ENCODE measurements at regions not wholly inside any gene's neighbourhood (a gene's known extent, or its start where the extent isn't known, plus 50 kb on each side); places are given as distances from the start of the nearest gene placed in this dataset.

DNA sequence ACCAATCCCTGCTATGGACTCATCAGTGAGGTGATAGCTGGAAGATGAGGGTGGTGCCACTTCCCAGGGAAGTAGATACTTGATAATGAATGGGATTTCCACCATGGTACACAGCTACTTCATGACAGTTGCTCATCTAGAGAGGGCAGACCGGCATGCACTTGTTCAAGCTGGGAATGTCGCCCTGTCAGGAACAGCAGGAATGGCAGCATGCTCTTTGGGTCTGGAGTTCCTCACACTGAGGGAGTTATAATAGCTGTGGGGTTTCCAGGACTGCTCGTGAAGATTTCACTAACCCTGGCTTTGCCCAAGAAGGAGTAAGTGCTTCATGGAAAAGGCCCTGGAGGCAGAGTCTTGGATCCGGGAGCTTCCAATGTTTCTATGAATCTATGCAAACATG is 129.2 kb downstream of the PSMG1 start:
- no peak for DNase-seq (ENCODE audit: low read depth)

DNA sequence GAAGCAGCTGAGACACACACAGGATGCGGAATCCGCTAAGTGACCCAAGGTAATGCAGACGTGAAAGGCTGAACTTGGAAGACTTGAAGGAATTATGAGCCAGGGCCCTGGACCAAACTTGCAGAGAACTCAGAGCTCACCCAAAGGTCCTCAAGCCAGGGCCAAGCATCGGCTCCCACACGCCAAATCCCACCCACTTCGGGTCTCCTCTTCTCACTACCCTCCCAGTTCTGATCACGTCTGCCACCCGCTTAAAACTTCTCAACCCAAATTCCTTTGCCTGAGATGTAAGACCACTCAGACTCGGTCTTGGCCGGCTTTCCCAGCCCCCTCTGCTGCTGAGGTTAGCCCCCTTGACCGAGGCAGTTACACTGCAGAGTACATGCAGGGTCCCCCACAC is 130.1 kb downstream of the PSMG1 start:
- DNase-seq (ENCODE audit: low read depth) = no peak

DNA sequence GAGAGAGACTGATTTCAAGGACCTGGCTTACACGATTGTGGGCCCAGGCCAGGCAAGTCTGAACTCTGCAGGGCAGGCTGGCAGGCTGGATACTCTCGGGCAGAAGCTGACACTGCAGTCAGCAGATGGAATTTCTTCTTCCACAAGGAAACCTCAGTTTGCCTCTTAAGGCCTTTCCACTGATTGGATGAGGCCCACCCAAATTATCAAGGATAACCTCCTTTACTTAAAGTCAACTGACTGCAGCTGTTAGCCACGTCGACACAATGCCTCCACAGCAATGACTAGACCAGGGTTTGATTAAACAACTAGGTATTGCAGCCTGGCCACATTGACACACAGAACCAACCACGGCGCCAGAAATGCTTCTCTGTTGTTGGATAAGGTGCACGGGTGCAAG is 130.5 kb downstream of the PSMG1 start:
- no peak for DNase-seq (ENCODE audit: low read depth)

DNA sequence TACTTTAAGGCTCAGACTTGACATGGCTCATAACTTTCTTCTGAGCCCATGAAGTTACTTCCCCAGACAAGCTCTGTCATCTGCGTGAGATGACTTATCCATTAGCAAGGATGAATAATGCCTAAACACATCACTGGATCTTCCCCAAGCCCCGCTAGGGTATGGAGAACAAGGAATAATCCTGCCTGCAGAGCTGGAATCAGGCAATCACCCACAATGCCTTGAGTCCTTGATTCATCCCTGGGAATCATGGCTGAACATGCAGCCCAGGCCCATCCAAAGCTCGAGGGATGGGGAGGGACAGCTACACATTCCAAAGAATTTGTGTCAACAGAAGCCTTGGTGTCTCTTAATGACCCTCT is 131.7 kb downstream of the PSMG1 start:
- DNase-seq (ENCODE audit: low read depth) = peak; percentile 75

DNA sequence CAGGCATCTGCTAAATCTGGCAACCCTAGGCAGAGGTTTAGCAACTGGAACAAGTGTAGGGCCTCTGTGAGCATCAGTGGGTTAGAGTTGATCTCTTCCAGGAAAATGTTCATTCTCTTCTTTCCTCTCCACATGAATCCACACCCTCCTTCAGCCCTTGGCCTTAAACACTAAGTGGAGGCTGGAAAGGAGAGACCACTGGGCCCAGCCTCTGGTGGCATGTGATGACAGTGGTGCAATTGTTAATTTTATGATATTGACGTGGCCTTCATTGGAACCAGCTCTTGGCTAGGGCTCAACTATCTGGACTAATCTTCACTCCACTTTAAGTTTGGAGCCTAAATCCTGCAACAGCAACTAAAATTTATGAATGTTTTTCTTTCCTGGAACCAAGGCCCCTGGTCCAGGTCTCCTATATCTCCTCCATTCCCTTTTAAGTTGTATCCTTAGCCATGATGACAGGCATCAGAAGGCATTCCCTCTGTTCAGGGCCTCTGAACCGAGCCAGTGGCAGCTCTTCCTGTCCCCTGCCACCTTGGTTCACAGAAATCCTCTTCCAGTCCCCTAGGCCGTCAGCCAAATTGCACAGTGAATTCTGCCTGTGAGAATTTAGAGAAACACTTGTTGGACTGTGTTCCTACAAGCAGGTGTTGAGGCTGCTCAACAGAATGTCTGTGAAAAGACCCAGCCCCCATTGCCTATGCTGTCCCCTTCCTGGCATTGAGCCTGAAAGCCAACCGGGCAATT is 132.2 kb downstream of the PSMG1 start:
- DNase-seq (ENCODE audit: low read depth) = no peak

DNA sequence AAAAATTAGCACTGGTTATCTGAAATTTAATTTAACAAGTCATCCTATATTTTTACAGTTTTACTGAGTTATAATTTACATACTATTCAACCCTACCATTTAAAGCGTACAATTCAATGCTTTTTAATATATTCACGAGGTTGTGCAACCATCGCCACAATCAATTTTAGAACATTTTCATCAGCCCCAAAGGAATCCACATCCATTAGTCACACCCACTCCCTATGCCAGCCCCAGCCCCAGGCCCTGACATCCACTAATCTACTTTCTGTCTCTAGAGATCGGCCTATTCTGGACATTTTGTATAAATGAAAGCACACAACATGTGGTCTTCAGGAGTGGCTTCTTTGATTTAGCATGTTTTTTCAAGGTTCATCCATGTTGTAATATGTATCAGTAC is 134.7 kb downstream of the PSMG1 start:
- DNase-seq (ENCODE audit: low read depth) = no peak

DNA sequence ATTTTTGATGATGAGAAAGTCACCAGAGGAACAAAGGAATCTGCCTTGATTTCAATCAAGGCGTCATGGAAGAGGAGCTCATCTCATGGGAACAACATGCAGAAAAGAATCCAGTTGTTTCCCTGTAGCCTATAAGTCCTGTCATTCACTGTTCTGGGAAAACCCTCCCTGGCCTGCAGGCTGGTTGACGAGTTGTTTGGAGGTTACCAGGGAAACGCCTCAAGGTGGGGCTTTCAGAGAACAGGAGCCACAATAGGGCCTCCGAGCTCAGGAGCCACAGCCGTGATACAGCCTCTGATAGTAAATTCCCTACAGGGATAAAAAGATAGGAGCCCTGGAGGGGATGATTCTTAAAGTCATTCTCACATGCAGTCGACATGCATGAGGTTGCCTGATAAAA is 135.2 kb downstream of the PSMG1 start:
- no peak for DNase-seq (ENCODE audit: low read depth)

DNA sequence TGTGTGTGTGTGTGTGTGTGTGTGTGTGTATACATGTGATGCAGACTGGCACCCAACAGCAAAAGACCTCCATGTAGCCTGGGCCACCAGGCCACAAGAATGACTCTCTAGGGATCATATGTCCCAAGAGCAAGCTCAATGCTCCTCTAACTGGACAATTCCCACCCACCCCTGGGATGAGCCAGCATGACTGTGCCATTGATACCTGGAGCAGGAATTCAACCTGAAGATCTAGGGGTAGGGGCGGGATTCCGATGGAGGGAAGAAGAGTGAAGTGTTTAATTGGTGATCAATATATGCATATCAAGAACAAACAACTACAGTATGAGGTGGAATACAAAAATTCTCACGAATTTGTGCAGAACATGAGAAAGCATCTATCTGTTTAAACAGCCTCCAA is 136.2 kb downstream of the PSMG1 start:
- no peak for DNase-seq (ENCODE audit: low read depth)

DNA sequence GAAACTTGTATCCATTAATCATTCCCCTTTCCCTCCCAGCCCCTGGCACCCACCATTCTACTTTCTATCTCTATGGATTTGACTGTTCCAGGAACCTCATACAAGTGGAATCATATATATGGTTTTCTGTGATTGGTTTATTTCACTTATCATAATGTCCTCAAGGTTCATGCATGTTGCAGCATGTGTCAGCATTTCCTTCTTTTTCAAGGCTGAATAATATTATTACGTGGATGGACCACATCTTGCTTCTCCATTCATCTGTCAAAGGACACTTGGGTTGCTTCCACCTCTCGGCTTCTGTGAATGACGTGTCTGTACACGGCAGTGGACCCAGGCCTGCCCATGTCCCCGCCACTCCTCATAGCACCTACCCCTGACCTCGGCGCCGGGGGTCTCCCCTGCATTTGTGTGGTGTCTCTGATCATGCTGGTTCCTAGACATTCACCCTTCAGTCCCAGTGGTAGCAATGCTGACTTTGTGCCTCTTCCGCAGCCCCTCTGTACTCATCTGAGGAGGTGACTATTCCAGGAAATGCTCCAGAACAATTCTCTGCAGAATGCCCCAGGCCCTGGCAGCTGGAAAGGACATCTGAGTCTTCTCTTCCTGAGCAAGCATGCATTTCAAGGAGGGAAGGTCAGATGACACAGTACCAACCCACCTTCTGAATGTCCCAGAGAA is 136.9 kb downstream of the PSMG1 start:
- DNase-seq (ENCODE audit: low read depth) = no peak

DNA sequence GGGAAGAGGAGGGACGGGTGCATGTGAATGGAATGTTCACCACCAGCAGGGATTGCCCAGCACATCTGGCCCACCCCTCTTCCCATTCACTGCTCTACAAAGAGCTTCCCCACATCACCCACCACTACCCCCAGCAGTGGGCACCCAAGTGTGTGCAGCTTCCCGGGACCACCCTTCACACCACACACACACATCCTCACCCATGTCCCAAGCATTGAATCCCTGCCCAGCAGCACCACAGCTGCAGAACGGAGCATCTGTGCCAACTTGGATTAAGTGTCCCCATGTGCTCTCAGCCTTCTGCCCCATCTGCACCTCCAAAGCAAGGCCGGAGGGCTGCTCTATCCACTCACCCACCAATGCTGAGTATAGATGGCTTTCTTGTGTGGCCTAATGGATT is 141.4 kb downstream of the PSMG1 start:
- DNase-seq (ENCODE audit: low read depth) = no peak

DNA sequence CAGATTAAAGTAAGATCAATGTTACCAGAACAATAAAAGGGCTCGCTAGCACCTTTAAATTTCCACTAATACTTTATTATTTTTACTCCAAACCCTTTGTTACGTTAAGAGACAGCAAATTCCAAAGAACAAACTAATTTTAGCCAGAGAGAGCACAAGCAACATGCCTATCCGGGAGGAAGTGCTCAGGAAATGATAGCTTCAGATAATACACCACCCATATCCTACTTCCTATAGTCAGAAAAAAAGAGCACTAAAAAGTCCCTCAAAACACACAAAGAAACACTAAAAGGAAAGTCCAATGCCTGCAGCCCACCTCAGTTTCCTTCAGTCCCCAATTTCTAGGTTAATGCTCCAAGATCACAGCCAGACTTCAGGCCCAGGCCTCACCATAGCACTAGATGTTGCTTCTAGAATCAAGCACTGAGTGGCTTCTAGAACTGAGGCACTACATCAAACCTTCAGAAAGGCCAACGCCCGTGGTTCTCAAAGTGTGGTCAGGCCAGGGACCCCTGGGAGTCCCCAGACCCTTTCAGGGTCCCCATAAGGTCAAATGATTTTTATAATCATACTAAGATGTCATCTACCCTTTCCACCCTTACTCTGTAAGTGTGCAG is 142.6 kb downstream of the PSMG1 start:
- DNase-seq (ENCODE audit: low read depth) = no peak

DNA sequence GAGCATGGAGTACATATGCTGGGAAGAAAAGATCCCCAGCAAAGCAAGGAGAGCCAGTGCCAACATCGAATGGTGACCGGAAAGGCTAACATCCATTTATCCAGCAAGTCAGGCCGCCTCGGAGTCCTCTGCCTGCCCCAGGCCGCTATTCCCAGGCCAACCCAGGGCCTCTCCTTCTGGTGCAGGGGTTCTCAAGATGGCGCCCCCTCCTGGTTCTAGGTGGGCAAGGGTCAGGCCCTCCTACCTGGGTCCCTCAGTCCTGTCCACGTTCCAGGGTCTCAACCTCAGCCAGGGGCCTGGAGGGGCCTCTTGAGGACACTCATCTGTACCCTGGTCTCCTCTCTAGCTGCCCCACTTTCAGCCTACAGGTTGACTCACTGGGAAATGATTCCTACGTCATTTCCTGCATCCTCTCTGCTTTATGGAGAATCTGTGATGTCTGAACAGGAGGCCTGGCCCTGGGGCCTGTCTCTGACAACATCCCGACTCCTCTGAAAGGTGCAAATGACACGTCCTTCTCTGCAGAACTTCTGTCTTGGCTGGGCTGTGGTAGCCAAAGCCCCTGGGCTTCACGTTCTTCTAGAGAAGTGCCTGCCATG is 145.3 kb downstream of the PSMG1 start:
- no peak for DNase-seq (ENCODE audit: low read depth)

DNA sequence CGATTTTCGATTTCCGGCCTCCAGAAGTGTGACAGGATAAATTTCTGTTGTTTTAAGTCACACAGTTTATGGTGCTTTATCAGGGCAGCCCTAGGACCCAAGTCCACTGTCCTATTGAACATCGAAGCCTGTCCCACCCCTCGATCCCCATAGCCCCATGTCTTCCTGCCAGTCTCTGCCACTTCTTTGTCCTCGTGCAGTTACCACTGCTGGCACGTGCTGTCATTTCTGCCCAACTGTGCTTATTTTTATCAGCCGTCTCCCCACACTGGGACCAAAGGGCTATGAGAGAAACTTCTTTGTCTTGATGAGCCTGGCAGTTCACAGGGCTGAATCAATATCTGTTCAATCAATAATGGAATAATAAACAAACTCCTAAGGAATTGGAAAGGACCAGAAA is 146.7 kb downstream of the PSMG1 start:
- DNase-seq (ENCODE audit: low read depth) = no peak

DNA sequence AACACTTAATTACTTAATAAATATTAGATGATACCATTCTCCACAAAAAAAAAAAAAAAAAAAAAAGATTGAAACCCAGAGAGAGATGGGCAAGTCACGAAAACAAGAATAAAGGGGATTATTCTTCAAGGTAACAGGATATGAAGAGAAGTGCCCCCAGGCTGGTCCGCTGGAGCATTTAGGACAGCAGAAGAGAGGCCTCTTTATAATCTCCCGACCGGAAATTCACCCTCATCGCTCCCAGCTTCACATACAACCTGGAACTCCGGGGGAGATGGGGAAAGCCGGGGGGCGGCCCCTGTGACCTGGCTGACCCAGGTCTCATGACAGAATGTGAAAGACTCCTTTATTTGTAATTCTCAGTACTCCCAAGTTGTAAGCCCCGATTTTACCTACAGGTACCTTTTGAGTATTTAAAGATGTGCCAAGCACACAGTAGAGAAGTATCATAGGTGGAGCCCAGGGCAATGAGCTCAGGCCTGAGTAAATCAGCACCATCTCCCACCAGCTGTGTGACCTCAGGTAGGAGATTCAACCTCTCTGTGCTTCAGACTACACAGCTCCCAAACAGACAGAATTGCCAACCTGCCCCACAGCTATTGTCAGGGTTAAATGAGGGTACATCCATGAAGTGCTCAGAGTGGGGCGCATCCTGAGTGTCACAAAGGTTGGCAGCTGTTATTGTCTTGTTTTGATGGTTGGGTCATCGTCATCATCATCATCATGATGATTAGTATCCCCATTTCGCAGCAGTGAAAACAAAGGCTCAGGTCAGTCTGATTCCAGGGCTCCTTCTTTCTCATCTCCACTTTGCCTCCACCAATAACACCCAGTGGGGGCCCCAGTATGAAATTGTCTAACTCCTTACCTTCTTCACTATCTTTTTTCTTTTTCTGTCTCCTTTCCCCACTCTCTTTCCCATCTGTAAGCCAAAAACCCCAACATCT is 148.4 kb downstream of the PSMG1 start:
- DNase-seq (ENCODE audit: low read depth) = no peak

DNA sequence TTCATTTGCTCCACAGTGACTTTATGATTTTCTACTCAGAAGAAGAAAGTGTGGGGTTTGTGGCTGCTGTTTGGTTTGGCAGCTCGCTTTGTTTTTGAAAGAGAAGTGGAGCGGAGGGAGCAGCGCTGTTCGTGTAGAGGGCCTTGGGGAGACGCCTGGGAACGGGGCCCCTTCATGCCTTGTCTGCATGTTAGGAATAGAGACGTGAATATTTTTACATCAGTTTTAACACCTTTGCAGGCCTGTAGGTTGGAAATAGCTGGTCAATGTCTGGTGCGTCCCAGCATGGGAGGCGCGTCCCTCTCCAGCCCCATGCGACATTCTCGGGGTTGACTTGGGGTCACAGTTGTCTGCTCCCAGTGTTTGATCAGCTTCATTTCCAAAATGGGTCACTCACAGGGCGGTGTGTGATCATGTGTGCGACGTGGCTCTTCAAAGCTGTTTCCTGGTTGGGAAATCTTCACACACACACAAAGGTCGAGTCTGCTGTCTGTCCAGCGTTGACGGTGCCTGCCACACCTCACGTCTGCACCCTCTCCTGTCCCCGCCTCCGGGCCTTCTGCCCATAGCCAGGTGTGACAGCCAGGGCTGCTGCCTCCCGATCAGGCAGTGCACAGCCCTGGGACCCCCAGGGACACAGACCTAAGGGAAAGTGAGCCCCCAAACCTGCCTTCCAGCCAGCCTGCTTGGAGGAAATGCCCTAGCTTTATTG is 149.2 kb downstream of the PSMG1 start:
- no peak for DNase-seq (ENCODE audit: low read depth)

DNA sequence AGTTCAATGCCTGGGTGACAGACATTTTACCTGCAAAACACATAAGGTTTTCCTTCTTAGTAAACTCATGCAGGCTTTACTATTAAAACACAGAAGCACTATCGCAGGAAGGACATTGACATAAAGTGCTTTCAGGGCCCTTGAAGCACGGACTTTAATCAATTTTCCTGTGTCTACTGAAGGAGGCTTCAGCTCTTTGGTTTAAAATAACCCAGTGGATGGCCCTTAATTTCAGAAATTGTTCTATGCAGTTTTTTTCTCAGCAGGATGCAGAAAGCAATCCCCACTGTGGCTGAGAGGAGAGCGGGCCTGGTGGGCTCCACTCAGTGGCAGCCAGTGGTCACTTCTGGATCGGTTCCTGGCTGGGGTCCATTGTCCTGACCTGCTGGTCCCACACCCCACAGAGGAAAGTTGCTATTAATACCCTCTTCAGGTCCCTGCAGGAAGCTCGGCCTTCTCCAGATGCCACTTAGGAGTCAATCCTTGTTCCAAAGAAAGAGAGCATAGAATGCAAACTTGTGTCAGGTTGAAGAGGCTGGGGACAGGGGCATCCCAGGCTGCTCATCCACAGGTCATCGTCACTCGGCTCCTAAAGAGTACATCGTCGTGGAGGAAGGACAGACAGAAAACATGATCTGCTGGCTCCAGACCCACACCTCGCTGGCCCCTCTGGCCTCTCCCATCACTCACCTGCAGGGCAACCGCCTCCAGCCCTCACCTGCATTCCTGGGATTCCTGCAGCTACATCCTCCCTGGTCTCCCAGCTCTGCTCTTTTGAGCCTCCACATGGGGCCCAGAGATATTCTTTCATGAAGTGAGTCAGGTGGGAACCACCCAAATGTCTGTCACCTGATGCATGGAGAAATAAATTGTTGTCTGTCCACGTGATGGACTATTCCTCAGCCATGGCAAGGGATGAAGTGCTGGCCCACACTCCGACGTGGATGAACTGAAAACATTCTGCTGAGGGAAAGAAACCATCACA is 153.1 kb downstream of the PSMG1 start:
- DNase-seq (ENCODE audit: low read depth) = no peak

DNA sequence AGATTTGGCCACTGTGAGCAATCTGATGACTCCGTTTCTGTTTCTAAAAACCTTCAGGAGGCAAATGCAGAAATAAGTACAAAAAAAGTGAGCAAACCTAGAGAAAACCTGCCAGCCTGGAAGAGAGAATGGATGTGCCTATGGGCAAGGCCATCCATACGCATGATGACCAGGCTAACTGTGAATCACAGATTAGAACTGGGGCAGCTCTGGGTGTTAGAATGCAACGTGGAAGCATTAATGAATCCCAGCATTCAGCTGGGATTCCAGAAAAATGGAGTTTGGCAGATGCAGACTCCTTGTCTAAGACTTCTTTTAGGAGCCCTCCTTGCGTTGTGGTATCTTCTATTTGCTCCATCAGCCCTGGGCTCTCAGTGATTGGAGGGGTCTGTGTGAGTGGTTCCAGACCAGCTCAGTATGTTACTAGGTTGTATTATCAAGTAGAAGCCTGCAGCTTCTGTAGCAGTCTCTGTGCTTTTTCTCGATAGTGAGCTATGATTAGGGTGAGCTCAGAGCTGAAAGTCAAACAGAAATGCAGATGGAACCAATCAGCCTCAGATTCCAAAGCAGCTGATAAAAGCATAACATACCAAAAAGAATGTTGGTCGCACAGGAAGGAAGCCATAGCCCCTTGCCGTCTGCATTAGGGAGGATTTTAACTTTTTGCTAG is 154.0 kb downstream of the PSMG1 start:
- no peak for DNase-seq (ENCODE audit: low read depth)

DNA sequence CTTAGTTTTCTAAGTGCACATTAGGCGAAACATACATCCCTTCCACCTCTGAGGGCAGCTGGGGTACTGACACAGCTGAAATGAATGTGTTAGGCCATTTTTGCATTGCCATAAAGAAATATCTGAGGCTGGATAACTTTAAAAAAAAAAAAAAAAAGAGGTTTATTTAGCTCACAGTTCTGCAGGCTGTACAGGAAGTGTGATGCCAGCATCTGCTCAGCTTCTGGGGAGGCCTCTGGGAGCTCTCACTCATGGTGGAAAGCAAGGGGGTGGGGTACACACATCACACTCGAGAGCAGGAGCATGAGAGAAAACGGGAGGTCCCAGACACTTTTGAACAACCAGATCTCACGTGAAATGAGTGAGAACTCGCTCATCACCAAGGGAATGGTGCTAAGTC is 158.1 kb downstream of the PSMG1 start:
- no peak for DNase-seq (ENCODE audit: low read depth)

DNA sequence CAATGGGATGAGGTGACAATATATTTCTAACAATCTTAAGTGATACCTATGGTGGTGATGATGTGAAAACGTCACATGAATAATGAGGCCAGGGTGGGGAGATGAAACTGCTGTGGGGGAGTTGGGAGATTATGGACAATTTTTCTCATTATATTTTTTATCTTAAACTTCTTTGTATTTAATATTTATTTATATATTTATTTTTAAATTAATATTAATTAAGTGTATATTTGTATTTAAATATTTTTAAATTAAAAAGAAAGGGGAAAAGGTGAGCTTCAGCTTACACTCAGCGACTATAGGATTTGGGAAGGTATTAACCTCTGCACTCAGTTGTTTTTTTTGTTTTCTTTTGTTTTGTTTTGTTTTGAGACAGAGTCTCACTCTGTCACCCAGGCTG is 158.7 kb downstream of the PSMG1 start:
- no peak for DNase-seq (ENCODE audit: low read depth)

Data from GM04504 (cell line).